Left lung (tissue), 4 donors: ENCODE measurements at regions not wholly inside any gene's neighbourhood (a gene's known extent, or its start where the extent isn't known, plus 50 kb on each side); places are given as distances from the start of the nearest gene placed in this dataset.

ENCODE experiments used
- ATAC-seq: fragments of 200-7000 bp; cut with Tn5 transposase; one replicate; pipeline ENCODE4 v1.9.1; 2020; ENCODE audit warnings: moderate library complexity
- DNase-seq, 4 donors: peaks; one replicate each; pipeline ENCODE4 v3.0.0-alpha.2; 2013 to 2020
- H3K27ac ChIP-seq, 2 donors: fragments of 200-600 bp; sonication (generic) in 1 of 2; one replicate each; pipeline versions ENCODE4 v1.5.0 to v1.8.0; 2020 to 2021
- H3K27me3 ChIP-seq, 2 donors: fragments of 200-600 bp; sonication (generic) in 1 of 2; one replicate each; pipeline versions ENCODE4 v1.5.0 to v1.8.0; 2020 to 2021
- H3K36me3 ChIP-seq, 2 donors: fragments of 200-600 bp; sonication (generic) in 1 of 2; one replicate each; pipeline versions ENCODE4 v1.5.0 to v1.8.0; 2020 to 2021
- H3K4me1 ChIP-seq, 2 donors: fragments of 200-600 bp; one replicate each; pipeline ENCODE4 v1.8.0; 2021
- H3K4me3 ChIP-seq, 2 donors: fragments of 200-600 bp; sonication (generic) in 1 of 2; one replicate each; pipeline versions ENCODE4 v1.5.0 to v1.8.0; 2020 to 2021; ENCODE audit warnings: mild to moderate bottlenecking in 1 of 2
- H3K9me3 ChIP-seq, 2 donors: fragments of 200-600 bp; sonication (generic) in 1 of 2; one replicate each; pipeline versions ENCODE4 v1.5.0 to v1.8.0; 2020 to 2021
- intact Hi-C, 2 donors: fragments of 100-400 bp; cut with DNase I; formaldehyde crosslinking; loops; one replicate each; pipeline versions ENCODE4 v1.11.2 to v1.14.2; 2022
- TF ChIP-seq, protein P1 (sequence below), 2 donors: fragments of 200-600 bp; sonication (generic) in 1 of 2; IDR thresholded peaks; one replicate each; pipeline versions ENCODE4 v1.5.0 to v1.8.0; 2021; ENCODE audit warnings: antibody characterized with exemption in 2 of 2
- donor health status: DM: no; HTN: yes; CAD: no.
- donor health status: DM: no; HTN: no; CAD: no.

DNA sequence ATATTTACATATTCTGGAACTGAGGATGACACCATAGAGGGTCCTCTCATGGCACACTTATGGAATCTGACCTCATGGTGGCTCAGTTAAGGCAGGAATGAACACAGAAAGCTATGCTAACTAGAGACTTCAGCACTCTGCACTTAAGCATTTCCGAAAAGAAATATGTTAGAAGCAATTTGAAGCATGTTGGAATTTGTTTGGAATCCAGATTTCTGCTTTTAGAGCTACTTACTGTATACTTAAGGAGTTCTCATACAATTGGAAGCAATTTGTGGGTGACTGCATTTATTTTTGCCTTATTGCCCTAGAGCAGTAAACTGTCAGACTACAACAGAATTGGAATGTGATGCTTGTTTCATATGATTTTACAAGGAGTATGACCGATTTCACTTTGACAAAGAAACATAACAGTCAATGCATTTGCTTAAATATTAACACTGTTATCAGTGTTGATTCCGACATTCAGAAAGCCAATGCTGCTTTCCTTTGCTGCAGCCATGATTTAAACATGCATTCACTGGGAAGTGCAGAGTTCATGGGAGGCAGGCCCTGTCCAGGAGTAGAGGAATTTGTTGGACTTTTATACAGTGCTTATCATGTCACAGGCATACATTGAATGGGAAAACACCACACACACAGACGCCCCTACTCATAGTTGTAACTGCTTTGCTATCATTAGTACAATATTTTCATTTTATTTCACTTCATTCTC is 244.4 kb downstream of the SAMD5 start:
- intact Hi-C loops, result no loop called here
- DNase-seq (no peak), ATAC-seq (peak; percentile 50)
- no peak overlapping the region for H3K4me3 ChIP-seq
- no peaks in the 10 kb centered on the region for H3K9me3 ChIP-seq
- no peaks in the 10 kb centered on the region for H3K27me3 ChIP-seq
- no peaks in the 10 kb centered on the region for H3K36me3 ChIP-seq
- no peak overlapping the region for H3K27ac ChIP-seq
- TF ChIP-seq, protein P1, sequence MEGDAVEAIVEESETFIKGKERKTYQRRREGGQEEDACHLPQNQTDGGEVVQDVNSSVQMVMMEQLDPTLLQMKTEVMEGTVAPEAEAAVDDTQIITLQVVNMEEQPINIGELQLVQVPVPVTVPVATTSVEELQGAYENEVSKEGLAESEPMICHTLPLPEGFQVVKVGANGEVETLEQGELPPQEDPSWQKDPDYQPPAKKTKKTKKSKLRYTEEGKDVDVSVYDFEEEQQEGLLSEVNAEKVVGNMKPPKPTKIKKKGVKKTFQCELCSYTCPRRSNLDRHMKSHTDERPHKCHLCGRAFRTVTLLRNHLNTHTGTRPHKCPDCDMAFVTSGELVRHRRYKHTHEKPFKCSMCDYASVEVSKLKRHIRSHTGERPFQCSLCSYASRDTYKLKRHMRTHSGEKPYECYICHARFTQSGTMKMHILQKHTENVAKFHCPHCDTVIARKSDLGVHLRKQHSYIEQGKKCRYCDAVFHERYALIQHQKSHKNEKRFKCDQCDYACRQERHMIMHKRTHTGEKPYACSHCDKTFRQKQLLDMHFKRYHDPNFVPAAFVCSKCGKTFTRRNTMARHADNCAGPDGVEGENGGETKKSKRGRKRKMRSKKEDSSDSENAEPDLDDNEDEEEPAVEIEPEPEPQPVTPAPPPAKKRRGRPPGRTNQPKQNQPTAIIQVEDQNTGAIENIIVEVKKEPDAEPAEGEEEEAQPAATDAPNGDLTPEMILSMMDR (IDR thresholded peaks at IDR 0.05), result no peak
- no peaks in the 10 kb centered on the region for H3K4me1 ChIP-seq

DNA sequence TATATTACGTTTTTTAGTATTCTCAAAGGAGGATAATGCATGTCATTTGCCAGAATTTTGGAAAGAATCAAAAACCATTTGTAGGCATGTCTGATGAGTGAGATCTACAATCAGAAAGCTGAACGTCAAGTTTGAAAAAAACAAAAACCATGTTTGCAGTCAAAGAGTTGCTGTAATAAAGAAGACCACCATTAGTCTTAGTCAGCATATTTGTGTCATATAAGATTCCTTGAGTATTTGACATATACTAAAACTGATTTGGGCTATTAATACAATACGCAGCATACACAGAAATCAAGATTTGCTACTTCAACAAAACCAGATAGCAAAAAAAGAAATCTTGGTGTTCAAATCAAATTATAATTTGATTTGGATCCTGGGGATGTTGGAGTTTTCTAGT is 247.5 kb downstream of the SAMD5 start:
- DNase-seq (no peak), ATAC-seq (no peak)
- H3K27me3 ChIP-seq, result no peaks in the 10 kb centered on the region
- intact Hi-C loops, result no loop called here
- H3K9me3 ChIP-seq, result no peaks in the 10 kb centered on the region
- H3K4me1 ChIP-seq, result no peaks in the 10 kb centered on the region
- no peaks in the 10 kb centered on the region for H3K36me3 ChIP-seq
- TF ChIP-seq, protein P1 (IDR thresholded peaks at IDR 0.05), result no peak
- H3K27ac ChIP-seq, result no peak overlapping the region
- H3K4me3 ChIP-seq, result no peak overlapping the region

DNA sequence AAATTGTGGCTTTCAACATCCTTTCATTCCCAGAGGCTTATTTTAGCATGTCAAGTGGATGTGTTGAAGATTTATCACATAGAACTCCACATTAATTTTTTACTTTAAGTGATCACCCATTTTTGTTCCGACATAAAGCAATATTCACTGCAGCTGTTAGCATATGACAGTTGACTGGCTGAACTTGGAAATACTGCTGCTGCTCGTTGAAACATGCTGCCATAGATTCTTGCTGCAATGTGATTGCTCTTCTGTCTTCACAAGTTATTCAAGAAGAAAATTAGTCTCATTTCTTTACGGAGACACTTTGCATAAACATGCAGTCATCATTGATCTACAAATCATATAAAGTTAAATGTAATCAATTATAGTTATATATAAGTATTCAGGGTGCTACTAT is 248.4 kb downstream of the SAMD5 start:
- ATAC-seq, result no peak
- H3K27me3 ChIP-seq, result no peaks in the 10 kb centered on the region

DNA sequence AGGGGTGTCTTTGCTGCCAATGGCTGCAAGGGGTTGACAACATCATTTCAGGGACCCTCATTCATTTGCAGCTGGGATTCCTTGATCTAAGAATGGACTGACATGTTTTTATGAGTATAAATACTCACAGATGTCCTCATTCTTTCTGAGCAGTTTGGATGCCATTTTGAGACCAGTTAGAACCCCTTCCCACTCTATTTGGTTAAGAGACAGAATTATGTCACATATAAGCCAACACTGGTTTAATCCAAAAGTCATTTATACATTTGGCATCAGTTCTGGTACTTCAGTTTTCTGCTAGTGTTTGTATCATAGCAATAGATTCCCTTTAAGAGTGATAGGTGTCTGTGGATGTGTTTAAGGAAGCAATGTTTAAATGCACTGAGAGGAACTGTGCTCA is 248.8 kb downstream of the SAMD5 start:
- DNase-seq (no peak), ATAC-seq (no peak)
- no peaks in the 10 kb centered on the region for H3K9me3 ChIP-seq
- H3K27me3 ChIP-seq, result no peaks in the 10 kb centered on the region
- intact Hi-C loops, result no loop called here
- no peak overlapping the region for H3K4me3 ChIP-seq
- no peak overlapping the region for H3K27ac ChIP-seq
- TF ChIP-seq, protein P1 (IDR thresholded peaks at IDR 0.05), result no peak
- no peaks in the 10 kb centered on the region for H3K4me1 ChIP-seq
- H3K36me3 ChIP-seq, result no peaks in the 10 kb centered on the region

More for the DNA sequence above, 248.4 kb downstream of the SAMD5 start:
- intact Hi-C loops, result no loop called here
- Histone ChIP-seq H3K4me3 (no peak overlapping the region), H3K36me3 (no peaks in the 10 kb centered on the region), H3K27ac (no peak overlapping the region), H3K9me3 (no peaks in the 10 kb centered on the region), H3K4me1 (no peaks in the 10 kb centered on the region)
- peak in 1 of 4 donors; percentile 26 for DNase-seq
- TF ChIP-seq, protein P1 (IDR thresholded peaks at IDR 0.05), result no peak

GRCh38 chr6:147758303-147758702 is 249.8 kb downstream of the SAMD5 start:
- DNase-seq (no peak), ATAC-seq (no peak)
- no peak overlapping the region for H3K27ac ChIP-seq
- H3K4me3 ChIP-seq, result no peak overlapping the region
- intact Hi-C loops, result no loop called here
- H3K36me3 ChIP-seq, result no peaks in the 10 kb centered on the region
- H3K9me3 ChIP-seq, result no peaks in the 10 kb centered on the region
- TF ChIP-seq, protein P1 (IDR thresholded peaks at IDR 0.05), result no peak
- no peaks in the 10 kb centered on the region for H3K4me1 ChIP-seq
- no peaks in the 10 kb centered on the region for H3K27me3 ChIP-seq
